HG03039 (cell line): ENCODE measurements at regions not wholly inside any gene's neighbourhood (a gene's known extent, or its start where the extent isn't known, plus 50 kb on each side); places are given as distances from the start of the nearest gene placed in this dataset.
"Not testable (repeated sequence)": the region's sequence is repeated elsewhere in the genome, so short reads cannot be mapped to it uniquely, and the experiment has no call there.

Experiments
- ATAC-seq: cut with Tn5 transposase; IDR thresholded peaks from one replicate; pipeline ENCODE4 v1.9.1; 2021; ENCODE audit warnings: mild to moderate bottlenecking, moderate library complexity; ENCODE audit not compliant: unreplicated experiment

DNA sequence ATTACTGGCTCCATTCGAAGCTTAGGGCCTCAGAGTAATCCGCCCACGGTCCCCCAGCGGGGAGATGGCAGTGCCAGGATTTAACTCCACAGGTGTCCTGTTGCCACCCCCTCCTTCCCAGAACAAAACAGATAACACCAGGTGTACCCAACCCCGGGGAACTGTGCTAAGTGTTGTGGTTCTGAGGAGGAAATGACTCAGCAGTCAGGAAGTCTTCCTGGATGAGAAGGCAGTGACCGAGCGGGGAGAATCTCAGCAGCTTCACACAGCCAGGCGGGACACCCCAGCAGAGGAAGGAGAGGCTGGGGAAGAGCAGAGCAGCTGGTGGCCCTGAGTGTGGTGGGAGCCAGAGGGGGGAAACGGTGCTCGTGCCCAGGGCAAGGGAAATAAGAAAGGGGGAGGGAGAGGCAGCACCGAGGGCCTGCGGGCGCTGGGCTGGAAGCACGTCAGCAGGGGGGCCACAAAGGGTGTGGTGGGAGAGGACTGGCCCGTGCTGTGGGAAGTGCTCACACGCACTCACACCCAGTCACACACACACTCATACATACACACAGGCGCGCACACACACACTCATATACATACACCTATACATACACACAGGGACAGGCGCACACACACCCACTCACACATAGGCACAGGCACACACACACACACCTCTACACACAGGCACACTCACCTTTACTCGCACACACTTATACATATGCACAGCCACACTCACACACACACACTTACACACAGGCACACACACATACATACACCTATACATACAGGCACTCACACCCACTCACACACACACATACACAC is 59.8 kb upstream of the CHST15 start:
- no peak for ATAC-seq

DNA sequence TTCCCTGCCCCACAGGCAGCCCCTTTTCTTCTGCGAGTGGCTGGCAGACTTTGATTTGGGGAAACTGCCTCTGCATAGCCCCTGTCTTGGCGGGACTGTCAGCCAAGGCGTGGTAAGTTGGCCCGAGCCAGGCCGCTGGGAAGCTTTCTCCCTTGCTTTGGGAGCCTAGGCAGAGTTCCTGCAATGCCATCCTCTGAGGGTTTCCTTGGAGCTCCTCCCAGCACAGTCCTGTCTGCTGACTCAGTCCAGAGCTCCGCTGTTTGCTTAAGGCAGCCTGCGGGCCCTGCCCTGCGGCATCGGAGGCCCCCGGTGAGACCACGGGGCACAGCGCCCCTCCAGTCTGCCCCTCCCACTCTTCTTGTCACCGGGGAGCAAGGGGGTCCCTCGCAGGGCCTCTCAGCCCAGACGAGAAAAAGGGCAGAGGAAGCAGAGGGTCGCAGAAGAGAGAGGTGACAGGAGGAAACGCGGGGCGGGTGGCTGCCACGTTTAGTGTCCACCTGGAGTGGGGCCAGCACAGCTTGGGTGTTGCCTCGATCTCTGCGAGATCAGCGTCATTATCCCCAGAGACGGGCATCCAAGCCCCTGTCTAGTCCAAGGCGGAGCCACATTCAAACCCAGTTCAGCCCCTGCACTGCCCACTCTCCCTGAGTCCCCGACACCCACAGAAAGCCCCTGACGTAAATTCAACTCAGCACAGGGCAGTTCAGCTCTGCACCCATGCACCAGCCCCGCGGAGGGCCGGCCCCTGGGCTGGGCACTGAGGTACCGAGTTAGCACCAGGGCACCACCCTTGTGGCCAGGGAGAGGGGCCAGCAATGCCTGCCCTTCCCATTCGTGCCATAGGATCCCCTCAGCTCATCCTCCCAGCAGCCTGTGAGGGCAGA is 59.0 kb upstream of the CHST15 start:
- ATAC-seq, result no peak

DNA sequence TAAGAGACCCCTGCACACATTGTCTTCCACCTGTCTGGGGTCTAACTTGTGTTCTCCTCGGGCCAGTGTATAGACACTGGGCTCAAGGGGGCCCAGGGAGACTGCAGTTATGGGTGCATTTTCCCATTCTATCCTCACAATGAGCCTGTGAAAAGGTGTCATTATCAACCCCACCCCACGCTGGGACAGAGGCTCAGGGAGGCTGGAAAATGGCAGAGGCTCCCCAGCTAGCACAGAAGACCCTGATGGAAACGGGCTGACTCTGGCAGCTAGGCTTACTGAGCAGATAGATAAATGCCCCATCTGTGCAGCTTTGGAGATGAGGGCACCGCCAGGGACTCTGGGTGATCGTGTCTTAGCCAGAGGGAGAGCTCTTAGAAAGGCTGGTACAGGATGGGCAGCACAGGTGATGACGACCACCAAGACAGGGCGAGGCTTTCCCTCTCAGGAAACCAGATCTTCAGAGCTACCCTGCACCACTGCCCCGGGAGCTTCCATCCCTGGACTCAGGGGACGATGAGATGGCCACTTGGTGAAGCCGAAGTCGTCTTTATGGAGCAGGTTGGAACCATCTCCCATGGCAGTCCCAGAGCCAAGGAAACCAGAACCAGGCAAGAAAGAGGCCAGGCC is 58.2 kb upstream of the CHST15 start:
- ATAC-seq, result no peak

DNA sequence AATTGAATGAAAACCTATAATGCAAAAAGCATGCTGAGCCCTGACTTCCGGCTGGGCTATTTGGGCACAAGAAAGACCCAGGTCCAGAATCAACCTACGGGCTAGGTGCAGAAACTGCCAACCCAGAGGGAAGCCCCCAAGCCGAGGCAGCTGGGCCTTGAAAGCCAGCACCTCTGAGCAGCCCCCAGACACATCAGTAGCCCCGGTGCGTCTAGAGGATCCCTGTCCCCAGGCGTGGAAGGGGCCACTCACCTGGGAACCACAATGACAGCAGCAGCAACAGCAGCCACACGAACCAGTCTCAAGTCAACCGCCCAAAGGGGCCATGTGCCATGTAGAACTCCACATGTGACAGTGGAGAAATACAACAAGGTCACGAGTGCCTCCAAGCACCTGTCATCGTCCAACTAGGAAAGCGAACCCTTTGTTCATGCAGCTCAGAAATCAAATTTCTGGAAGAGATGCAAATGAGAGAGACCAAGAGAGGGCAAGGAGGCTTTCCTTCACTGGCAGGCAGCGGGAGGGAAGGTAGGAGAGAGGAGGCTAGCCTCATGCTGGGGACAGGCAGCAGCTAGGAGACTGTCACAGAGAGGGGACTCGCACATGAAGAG is 57.5 kb upstream of the CHST15 start:
- no peak for ATAC-seq

DNA sequence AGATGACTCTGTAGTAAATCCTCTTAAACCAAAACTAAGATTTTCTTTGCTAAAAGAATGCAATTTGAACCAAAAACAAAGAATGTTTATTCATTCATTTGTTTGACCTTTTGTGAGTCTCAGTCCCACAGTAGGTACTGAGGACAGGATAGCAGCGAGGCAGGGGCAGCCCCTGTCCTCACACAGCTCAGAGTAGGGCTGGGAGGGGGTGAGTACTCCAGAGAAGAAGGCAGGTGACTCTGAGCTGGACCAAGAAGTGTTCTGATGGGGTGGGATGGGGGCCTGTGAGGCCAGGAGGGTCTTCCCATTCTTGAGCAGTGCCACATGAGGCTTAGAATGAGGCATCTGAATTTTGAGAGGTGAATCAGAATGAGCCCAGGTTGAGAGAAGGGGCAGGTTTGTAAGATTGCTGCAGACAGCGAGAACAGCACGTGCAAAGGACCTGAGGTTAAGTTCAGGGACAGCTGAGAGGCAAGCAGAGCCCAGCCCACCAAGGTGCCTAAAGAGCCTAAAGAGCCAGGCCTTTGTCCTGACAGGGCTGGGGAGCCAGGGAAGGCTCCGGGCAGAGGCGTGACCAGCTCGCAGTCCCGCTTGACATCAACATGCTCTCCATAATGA is 56.9 kb upstream of the CHST15 start:
- no peak for ATAC-seq

DNA sequence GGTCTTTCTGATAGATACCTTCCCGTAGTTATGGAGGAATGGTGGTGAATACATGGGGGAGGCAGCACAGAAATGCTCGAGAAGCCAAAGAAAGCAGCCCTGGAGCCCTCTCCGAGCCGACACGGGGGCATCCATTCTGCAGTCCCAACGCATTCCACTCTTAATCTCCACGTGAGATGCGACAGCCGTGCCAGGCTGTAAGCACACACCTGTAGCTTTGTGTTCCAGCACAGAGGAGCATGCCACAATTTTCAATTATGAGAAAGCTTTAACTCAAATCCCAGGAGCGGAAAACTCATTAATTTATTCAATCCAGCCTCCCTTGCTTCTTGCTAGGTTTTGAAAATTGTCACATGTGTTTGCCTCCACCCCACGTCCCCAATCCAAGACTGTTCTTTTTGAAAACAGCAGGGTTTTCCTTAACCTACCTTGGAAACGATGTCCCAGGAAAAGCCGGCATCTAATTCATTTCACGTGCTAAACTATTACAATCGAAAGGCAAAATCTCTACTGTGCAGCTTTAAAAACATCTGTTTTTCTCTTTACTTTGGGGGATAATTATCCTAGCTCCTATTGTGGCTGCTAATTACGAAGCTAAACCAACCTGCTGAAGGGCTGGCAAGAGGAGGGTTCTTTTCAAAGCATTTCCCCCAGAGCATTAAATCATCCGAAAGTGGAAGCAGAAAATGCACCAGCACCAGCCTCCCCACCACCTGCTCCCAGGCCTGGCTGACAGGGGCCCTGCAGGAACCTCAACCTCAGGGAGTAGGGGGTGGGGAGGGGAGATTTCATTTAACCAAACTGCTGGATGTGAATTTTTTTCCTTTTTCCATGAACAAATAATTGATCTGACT is 56.0 kb upstream of the CHST15 start:
- no peak for ATAC-seq

DNA sequence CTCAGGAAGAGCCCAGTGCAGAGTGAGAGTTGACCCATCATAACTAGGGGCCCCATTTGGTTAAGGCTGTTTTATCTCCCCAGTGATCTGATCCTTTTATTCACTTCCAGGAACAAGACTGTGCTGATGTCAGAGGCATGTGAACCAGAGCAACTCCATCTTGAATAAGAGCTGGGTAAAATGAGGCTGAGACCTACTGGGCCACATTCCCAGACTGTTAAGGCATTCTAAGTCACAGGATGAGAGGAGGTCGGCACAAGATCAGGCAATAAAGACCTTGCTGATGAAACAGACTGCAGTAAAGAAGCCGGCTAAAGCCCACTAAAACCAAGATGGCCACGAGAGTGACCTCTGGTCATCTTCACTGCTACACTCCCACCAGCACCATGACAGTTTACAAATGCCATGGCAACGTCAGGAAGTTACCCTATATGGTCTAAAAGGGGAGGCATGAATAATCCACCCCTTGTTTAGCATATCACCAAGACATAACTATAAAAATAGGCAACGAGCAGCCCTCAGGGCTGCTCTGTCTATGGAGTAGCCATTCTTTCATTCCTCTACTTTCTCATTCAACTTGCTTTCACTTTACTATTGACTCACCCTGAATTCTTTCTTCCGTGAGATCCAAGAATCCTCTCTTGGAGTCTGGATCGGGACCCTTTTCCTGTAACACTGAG is 55.3 kb upstream of the CHST15 start:
- ATAC-seq, result not testable (repeated sequence)

DNA sequence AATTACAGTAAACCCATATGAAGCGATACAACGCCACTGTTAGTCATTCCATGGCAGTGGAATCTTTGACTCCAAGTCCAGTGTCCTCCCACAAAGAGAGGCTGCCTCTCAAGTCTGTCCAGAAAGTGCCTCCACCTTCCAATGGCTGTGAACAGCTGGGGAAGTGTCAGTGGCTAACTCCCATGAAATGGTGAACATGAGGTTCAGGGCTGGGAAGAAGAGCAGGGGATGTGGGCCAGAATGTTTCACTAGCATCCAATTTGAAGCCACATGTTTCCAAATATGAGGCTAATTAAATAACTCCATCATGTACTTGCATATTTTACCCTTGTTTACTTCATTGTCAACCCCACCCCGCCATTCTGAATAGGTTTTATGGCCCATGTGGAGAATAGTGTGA is 53.1 kb upstream of the CHST15 start:
- ATAC-seq, result no peak

DNA sequence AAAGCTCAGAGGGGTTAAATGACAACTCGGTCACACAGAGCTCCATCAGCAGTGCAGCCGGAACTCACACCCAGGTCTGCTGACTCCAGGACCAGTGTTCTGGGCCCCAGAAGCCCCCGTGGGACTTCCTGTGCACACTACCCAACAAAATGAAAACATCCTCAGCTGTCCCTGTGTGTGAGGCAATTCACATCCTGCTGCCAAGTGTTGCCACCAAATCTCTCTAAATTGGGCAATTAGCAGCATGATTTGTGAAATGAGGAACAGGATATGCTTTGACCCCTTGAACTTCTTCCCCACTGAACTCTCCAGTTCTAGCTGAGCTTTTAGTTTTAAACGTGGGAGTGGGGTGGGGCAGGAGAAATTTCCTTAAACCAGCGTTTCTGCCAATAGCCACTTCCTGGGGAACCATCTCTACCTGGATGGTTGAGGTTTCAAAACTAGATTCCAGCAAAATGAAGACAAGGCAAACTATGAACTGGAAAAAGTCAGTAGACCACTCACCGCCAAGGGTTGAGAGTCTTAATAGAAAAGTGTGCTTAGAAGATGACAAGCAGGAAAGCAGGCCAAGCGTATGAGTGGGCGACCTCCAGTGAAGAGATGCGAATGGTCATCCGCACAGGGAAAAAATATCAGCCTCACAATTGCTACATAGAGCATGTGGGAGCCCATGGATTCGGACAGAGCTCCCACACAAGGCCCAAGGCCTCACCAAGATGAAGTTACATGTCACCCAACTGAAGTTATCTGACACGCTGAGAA is 51.9 kb upstream of the CHST15 start:
- ATAC-seq, result no peak

DNA sequence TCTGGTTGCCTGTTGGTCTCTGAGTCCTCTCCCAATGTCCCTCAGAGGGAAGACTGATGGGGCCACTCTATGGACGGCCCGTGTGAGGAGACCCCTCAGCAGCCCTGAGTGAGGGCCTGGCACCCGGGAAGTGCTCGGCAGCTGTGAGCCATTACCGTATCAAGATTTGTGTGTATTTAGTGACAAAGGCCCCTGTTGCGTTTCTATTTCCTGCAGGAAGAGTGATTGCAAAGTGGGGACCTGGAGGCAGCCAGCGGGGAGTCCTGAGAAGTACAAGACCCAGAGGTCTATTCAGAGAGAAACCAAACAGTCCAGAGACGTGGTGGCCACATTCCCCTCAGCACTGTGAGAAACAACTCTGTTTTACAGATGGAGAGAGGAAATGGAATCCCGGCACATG is 51.1 kb upstream of the CHST15 start:
- ATAC-seq, result no peak

DNA sequence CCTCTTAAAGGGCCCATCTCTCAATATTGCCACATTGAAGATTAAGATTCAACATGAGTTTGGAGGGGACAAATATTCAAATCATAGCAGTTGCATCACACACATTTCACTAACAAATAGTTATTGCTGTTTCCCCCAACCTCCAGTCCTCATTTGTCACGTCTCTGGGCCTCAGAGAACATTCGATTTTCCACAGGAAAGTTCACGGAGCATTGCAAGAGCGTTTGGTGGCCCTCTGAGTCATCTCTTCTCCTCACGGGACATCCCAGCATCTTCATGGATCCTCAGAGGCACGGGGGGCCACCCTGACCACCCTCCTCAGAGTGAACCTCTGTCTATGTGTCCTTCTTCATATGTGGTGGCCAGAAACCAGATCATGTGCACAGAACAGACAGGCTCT is 50.3 kb upstream of the CHST15 start:
- ATAC-seq, result no peak
